HL-60 (cell line): ENCODE measurements at regions not wholly inside any gene's neighbourhood (a gene's known extent, or its start where the extent isn't known, plus 50 kb on each side); places are given as distances from the start of the nearest gene placed in this dataset.

Experiments used
- TF ChIP-seq, protein P1 (sequence below): IDR thresholded peaks from 2 replicates; pipeline ENCODE4 v1.6.1; 2012; ENCODE audit warnings: low read depth; ENCODE audit not compliant: insufficient replicate concordance
- TF ChIP-seq, protein P2 (sequence below): IDR thresholded peaks from one replicate; pipeline ENCODE4 v1.5.1; 2011; ENCODE audit warnings: low read length, control low read depth, inconsistent platforms; ENCODE audit not compliant: insufficient read depth

DNA sequence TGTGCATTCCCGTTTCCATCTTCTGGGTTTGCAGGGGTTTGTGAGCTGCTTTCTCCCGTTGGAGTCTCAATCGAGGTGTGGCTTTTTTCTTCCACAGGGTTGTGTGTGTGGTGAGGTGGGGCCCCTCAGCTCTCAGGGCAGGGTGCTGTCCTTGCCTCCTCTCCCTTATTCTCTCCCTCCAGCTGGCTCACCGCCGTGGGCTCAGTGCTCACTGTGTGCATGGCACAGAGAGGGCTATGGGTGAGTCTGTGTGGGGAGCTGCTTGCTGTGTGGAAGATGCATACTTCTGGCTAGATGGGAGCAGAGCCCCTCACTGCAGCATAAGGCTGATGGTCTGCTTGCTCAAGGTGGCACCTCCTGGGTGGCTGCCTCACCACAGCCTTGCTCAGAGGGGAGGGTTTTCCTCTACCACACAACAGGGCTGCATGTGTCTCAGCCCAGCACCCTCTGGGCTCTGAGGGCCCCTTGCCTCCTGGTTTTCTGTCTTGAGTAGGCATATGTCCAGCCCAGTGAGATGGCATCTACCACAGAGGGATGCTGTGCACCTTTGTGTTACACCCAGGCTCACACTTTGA is 203.1 kb upstream of the B3GAT1 start:
- TF ChIP-seq, protein P1, sequence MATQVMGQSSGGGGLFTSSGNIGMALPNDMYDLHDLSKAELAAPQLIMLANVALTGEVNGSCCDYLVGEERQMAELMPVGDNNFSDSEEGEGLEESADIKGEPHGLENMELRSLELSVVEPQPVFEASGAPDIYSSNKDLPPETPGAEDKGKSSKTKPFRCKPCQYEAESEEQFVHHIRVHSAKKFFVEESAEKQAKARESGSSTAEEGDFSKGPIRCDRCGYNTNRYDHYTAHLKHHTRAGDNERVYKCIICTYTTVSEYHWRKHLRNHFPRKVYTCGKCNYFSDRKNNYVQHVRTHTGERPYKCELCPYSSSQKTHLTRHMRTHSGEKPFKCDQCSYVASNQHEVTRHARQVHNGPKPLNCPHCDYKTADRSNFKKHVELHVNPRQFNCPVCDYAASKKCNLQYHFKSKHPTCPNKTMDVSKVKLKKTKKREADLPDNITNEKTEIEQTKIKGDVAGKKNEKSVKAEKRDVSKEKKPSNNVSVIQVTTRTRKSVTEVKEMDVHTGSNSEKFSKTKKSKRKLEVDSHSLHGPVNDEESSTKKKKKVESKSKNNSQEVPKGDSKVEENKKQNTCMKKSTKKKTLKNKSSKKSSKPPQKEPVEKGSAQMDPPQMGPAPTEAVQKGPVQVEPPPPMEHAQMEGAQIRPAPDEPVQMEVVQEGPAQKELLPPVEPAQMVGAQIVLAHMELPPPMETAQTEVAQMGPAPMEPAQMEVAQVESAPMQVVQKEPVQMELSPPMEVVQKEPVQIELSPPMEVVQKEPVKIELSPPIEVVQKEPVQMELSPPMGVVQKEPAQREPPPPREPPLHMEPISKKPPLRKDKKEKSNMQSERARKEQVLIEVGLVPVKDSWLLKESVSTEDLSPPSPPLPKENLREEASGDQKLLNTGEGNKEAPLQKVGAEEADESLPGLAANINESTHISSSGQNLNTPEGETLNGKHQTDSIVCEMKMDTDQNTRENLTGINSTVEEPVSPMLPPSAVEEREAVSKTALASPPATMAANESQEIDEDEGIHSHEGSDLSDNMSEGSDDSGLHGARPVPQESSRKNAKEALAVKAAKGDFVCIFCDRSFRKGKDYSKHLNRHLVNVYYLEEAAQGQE = no peak
- TF ChIP-seq, protein P2, sequence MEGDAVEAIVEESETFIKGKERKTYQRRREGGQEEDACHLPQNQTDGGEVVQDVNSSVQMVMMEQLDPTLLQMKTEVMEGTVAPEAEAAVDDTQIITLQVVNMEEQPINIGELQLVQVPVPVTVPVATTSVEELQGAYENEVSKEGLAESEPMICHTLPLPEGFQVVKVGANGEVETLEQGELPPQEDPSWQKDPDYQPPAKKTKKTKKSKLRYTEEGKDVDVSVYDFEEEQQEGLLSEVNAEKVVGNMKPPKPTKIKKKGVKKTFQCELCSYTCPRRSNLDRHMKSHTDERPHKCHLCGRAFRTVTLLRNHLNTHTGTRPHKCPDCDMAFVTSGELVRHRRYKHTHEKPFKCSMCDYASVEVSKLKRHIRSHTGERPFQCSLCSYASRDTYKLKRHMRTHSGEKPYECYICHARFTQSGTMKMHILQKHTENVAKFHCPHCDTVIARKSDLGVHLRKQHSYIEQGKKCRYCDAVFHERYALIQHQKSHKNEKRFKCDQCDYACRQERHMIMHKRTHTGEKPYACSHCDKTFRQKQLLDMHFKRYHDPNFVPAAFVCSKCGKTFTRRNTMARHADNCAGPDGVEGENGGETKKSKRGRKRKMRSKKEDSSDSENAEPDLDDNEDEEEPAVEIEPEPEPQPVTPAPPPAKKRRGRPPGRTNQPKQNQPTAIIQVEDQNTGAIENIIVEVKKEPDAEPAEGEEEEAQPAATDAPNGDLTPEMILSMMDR = no peak
